Tibial artery (tissue), 4 donors: ENCODE measurements at regions not wholly inside any gene's neighbourhood (a gene's known extent, or its start where the extent isn't known, plus 50 kb on each side); places are given as distances from the start of the nearest gene placed in this dataset.

Experiments used
- DNase-seq, 2 donors: peaks; one replicate each; pipeline ENCODE4 v3.0.0-alpha.2; 2019
- H3K27ac ChIP-seq, 2 donors: fragments of 200-600 bp; sonication (generic) in 1 of 2; 1 replicate in 1 of 2; 2 replicates in 1 of 2; pipeline ENCODE4 v1.5.1; 2018 to 2019; ENCODE audit warnings: mild to moderate bottlenecking in 1 of 2
- H3K27me3 ChIP-seq, 2 donors: fragments of 200-600 bp; sonication (generic) in 1 of 2; one replicate each; pipeline versions ENCODE4 v1.5.1 to v1.6.0; 2016 to 2019
- H3K36me3 ChIP-seq, 3 donors: fragments of 200-600 bp; sonication (generic) in 2 of 3; one replicate each; pipeline ENCODE4 v1.5.1; 2016 to 2019; ENCODE audit warnings: mild to moderate bottlenecking in 2 of 3
- H3K4me1 ChIP-seq, 4 donors: fragments of 200-600 bp; sonication (generic) in 2 of 4; 1 replicate in 3 of 4; 2 replicates in 1 of 4; pipeline ENCODE4 v1.5.1; 2016 to 2019
- H3K4me3 ChIP-seq, 2 donors: fragments of 200-600 bp; sonication (generic) in 1 of 2; 1 replicate in 1 of 2; 2 replicates in 1 of 2; pipeline ENCODE4 v1.5.1; 2018 to 2019; ENCODE audit warnings: mild to moderate bottlenecking in 2 of 2
- H3K9me3 ChIP-seq, 3 donors: fragments of 200-600 bp; sonication (generic) in 1 of 3; one replicate each; pipeline ENCODE4 v1.5.1; 2016 to 2019
- intact Hi-C: fragments of 100-400 bp; cut with DNase I; formaldehyde crosslinking; loops from one replicate; pipeline ENCODE4 v1.15.0; 2023; ENCODE audit warnings: low total_unique reads
- TF ChIP-seq, protein P1 (sequence below), 2 experiments: fragments of 200-600 bp in 1 of 2; fragments of 450-650 bp in 1 of 2; IDR thresholded peaks; one replicate each; pipeline ENCODE4 v1.5.1; 2017 to 2019; ENCODE audit warnings: antibody characterized with exemption in 2 of 2, mild to moderate bottlenecking in 1 of 2, moderate library complexity in 1 of 2

GRCh38 chr17:54426296-54426886 is 474.3 kb upstream of the TOM1L1 start:
- Histone ChIP-seq H3K36me3 (no peaks in the 10 kb centered on the region), H3K27me3 (no peaks in the 10 kb centered on the region), H3K9me3 (no peaks in the 10 kb centered on the region), H3K4me1 (no peaks in the 10 kb centered on the region), H3K4me3 (no peak overlapping the region), H3K27ac (no peak overlapping the region)
- intact Hi-C loops: no loop called here
- TF ChIP-seq, protein P1, sequence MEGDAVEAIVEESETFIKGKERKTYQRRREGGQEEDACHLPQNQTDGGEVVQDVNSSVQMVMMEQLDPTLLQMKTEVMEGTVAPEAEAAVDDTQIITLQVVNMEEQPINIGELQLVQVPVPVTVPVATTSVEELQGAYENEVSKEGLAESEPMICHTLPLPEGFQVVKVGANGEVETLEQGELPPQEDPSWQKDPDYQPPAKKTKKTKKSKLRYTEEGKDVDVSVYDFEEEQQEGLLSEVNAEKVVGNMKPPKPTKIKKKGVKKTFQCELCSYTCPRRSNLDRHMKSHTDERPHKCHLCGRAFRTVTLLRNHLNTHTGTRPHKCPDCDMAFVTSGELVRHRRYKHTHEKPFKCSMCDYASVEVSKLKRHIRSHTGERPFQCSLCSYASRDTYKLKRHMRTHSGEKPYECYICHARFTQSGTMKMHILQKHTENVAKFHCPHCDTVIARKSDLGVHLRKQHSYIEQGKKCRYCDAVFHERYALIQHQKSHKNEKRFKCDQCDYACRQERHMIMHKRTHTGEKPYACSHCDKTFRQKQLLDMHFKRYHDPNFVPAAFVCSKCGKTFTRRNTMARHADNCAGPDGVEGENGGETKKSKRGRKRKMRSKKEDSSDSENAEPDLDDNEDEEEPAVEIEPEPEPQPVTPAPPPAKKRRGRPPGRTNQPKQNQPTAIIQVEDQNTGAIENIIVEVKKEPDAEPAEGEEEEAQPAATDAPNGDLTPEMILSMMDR (IDR thresholded peaks at IDR 0.05): no peak
- DNase-seq: no peak

GRCh38 chr17:54435966-54436365 is 464.7 kb upstream of the TOM1L1 start:
- DNase-seq: no peak
- no peak overlapping the region for H3K4me3 ChIP-seq
- H3K4me1 ChIP-seq: no peaks in the 10 kb centered on the region
- intact Hi-C loops: no loop called here
- no peak overlapping the region for H3K27ac ChIP-seq
- H3K27me3 ChIP-seq: no peaks in the 10 kb centered on the region
- no peaks in the 10 kb centered on the region for H3K9me3 ChIP-seq
- no peaks in the 10 kb centered on the region for H3K36me3 ChIP-seq
- TF ChIP-seq, protein P1 (IDR thresholded peaks at IDR 0.05): no peak

GRCh38 chr17:54439816-54440215 is 460.8 kb upstream of the TOM1L1 start:
- Histone ChIP-seq H3K4me3 (no peak overlapping the region), H3K27me3 (no peaks in the 10 kb centered on the region), H3K4me1 (no peaks in the 10 kb centered on the region), H3K36me3 (no peaks in the 10 kb centered on the region), H3K27ac (no peak overlapping the region), H3K9me3 (peaks cover 0 to 4% (median 0%) of the 10 kb centered on the region in 3 donors)
- no peak for DNase-seq
- TF ChIP-seq, protein P1 (IDR thresholded peaks at IDR 0.05): no peak
- intact Hi-C loops: no loop called here

GRCh38 chr17:54451051-54451450 is 449.6 kb upstream of the TOM1L1 start:
- Histone ChIP-seq H3K4me1 (no peaks in the 10 kb centered on the region), H3K36me3 (no peaks in the 10 kb centered on the region), H3K4me3 (no peak overlapping the region), H3K27ac (no peak overlapping the region), H3K27me3 (no peaks in the 10 kb centered on the region), H3K9me3 (no peaks in the 10 kb centered on the region)
- TF ChIP-seq, protein P1 (IDR thresholded peaks at IDR 0.05): no peak
- no peak for DNase-seq
- intact Hi-C loops: no loop called here

GRCh38 chr17:54452666-54453348 is 447.8 kb upstream of the TOM1L1 start:
- Histone ChIP-seq H3K4me3 (no peak overlapping the region), H3K36me3 (no peaks in the 10 kb centered on the region), H3K4me1 (no peaks in the 10 kb centered on the region), H3K27ac (no peak overlapping the region), H3K27me3 (no peaks in the 10 kb centered on the region), H3K9me3 (no peaks in the 10 kb centered on the region)
- TF ChIP-seq, protein P1 (IDR thresholded peaks at IDR 0.05): no peak
- DNase-seq: no peak
- intact Hi-C loops: no loop called here
